K562 (cell line): ENCODE measurements at regions not wholly inside any gene's neighbourhood (a gene's known extent, or its start where the extent isn't known, plus 50 kb on each side); places are given as distances from the start of the nearest gene placed in this dataset.

Experiments used
- ATAC-seq: fragments of 200-7000 bp; cut with Tn5 transposase; 3 replicates; pipeline ENCODE4 v1.9.1; 2020; ENCODE audit warnings: moderate library complexity
- BruUV-seq: library from RNA; stranded (reverse); fragments of 400-500 nt; replicated peaks from 2 replicates; lab custom pipeline; 2021; lab: Mats Ljungman, UMichigan
- CTCF ChIA-PET: fragments of 300-600 bp; formaldehyde crosslinking; extraction: SDS; loops from one replicate; lab custom pipeline; 2021; ENCODE audit warnings: low intra/inter-chr PET ratio; lab: Yijun Ruan, JAX
- POLR2A ChIA-PET: fragments of 300-600, 350-650 bp; sonication (Branson Sonifier 250); formaldehyde crosslinking; extraction: SDS; loops from one replicate; lab custom pipeline; 2021; ENCODE audit warnings: antibody characterized with exemption, inconsistent platforms; lab: Yijun Ruan, JAX
- DNase-seq, 4 experiments: peaks; one replicate each; pipeline versions ENCODE4 v3.0.0 to v3.0.0-alpha.2; 2011 to 2018; ENCODE audit warnings: low spot score in 3 of 4, mixed read lengths in 3 of 4; ENCODE audit errors: extremely low read depth in 1 of 4
- FAIRE-seq: peaks from 2 replicates; lab custom pipeline; 2011; peaks lifted over from hg19 to GRCh38; lab: Jason Lieb, UNC
- H2AFZ ChIP-seq: 2 replicates; pipeline ENCODE4 v1.6.0; 2011; ENCODE audit warnings: low read depth, low read length, control low read depth, inconsistent platforms
- H3K27ac ChIP-seq: fragments of 200-600 bp; 3 replicates; pipeline ENCODE4 v1.8.0; 2011; ENCODE audit warnings: low read depth, mild to moderate bottlenecking, control low read depth, inconsistent platforms, low read length, moderate library complexity, mixed read lengths; ENCODE audit errors: extremely low read depth
- H3K27me3 ChIP-seq, 2 experiments: fragments of 300-600 bp in 1 of 2; 2 replicates in 1 of 2; 3 replicates in 1 of 2; pipeline versions ENCODE4 v1.6.0 to v1.8.0; 2011; ENCODE audit warnings: inconsistent platforms in 2 of 2, low read length in 2 of 2, mild to moderate bottlenecking in 1 of 2, mixed read lengths in 1 of 2, moderate library complexity in 1 of 2; ENCODE audit not compliant: control insufficient read depth in 2 of 2, insufficient read depth in 2 of 2
- H3K36me3 ChIP-seq: fragments of 300-600 bp; 3 replicates; pipeline ENCODE4 v1.8.0; 2011; ENCODE audit warnings: mild to moderate bottlenecking, low read length, inconsistent platforms; ENCODE audit not compliant: control insufficient read depth, insufficient read depth
- H3K4me1 ChIP-seq, 2 experiments: fragments of 200-600 bp in 1 of 2; replicated peaks in 1 of 2; 2 replicates in 1 of 2; 3 replicates in 1 of 2; pipeline versions ENCODE4 v1.5.1 to v1.8.0; 2011; ENCODE audit warnings: inconsistent platforms in 2 of 2, low read length in 2 of 2, mild to moderate bottlenecking in 1 of 2, mixed read lengths in 1 of 2, moderate library complexity in 1 of 2; ENCODE audit not compliant: control insufficient read depth in 2 of 2, insufficient read depth in 2 of 2
- H3K4me2 ChIP-seq: 2 replicates; pipeline ENCODE4 v1.6.1; 2011; ENCODE audit warnings: low read length, control low read depth, inconsistent platforms, mixed read lengths; ENCODE audit not compliant: insufficient read depth
- H3K4me3 ChIP-seq: fragments of 200-600 bp; sonication (generic), shearing (Covaris generic); 2 replicates; pipeline ENCODE4 v1.5.1; 2016; ENCODE audit warnings: control low read depth, inconsistent platforms
- H3K79me2 ChIP-seq: fragments of 200-600 bp; 3 replicates; pipeline ENCODE4 v1.8.0; 2011; ENCODE audit warnings: low read length, inconsistent platforms; ENCODE audit not compliant: control insufficient read depth, insufficient read depth
- H3K9ac ChIP-seq, 2 experiments: 2 replicates each; pipeline versions ENCODE4 v1.6.0 to v1.6.1; 2011; ENCODE audit warnings: low read depth in 2 of 2, low read length in 2 of 2, control low read depth in 1 of 2, inconsistent platforms in 1 of 2, mild to moderate bottlenecking in 1 of 2, mixed read lengths in 1 of 2; ENCODE audit not compliant: insufficient read depth in 1 of 2
- H3K9me1 ChIP-seq: one replicate; pipeline ENCODE4 v1.6.0; 2011; ENCODE audit warnings: inconsistent platforms, mild to moderate bottlenecking, low read length, moderate library complexity; ENCODE audit not compliant: control insufficient read depth, insufficient read depth
- H3K9me3 ChIP-seq: replicated peaks from 2 replicates; pipeline ENCODE4 v1.5.1; 2011; ENCODE audit warnings: low read depth, low read length, inconsistent platforms; ENCODE audit not compliant: control insufficient read depth, insufficient read depth
- H4K20me1 ChIP-seq: replicated peaks from 2 replicates; pipeline ENCODE4 v1.6.1; 2011; ENCODE audit warnings: low read length, inconsistent platforms, mixed read lengths; ENCODE audit not compliant: control insufficient read depth, insufficient read depth
- DPF2 ChIP-seq: fragments of 450-650 bp; IDR thresholded peaks from 2 replicates; pipeline ENCODE4 v1.6.1; 2016
- ETV5 ChIP-seq: sonication (generic); formaldehyde crosslinking; IDR thresholded peaks from 2 replicates; pipeline ENCODE4 v1.4.0; 2020; ENCODE audit warnings: low read depth, mild to moderate bottlenecking, missing genetic modification reagents
- FOSL1 ChIP-seq: fragments of 200-800 bp; sonication (Bioruptor generic); conservative IDR thresholded peaks from 2 replicates; pipeline ENCODE4 v1.6.1; 2016; ENCODE audit warnings: missing genetic modification characterization, missing compliant biosample characterization
- GATAD2A ChIP-seq: fragments of 450-650 bp; IDR thresholded peaks from 2 replicates; pipeline ENCODE4 v1.6.1; 2017
- HDGF ChIP-seq: fragments of 450-650 bp; IDR thresholded peaks from 2 replicates; pipeline ENCODE4 v1.6.1; 2016
- NR4A1 ChIP-seq, 2 experiments: fragments of 250-450 bp in 1 of 2; fragments of 450-650 bp in 1 of 2; sonication (Bioruptor Pico) in 1 of 2; IDR thresholded peaks; 2 replicates each; pipeline versions ENCODE4 v1.4.0 to v1.6.1; 2016 to 2020; ENCODE audit warnings: mild to moderate bottlenecking in 2 of 2, missing compliant biosample characterization in 1 of 2, missing genetic modification characterization in 1 of 2, moderate library complexity in 1 of 2
- PRPF4 ChIP-seq: fragments of 200-400 bp; formaldehyde crosslinking; IDR thresholded peaks from one replicate; pipeline ENCODE4 v1.6.1; 2017; ENCODE audit warnings: low read length, low read depth, mild to moderate bottlenecking; ENCODE audit not compliant: insufficient read depth, poor library complexity, severe bottlenecking
- RB1 ChIP-seq: fragments of 450-650 bp; IDR thresholded peaks from 2 replicates; pipeline ENCODE4 v1.6.1; 2017; ENCODE audit warnings: low read depth, mild to moderate bottlenecking
- SMARCA5 ChIP-seq: fragments of 450-650 bp; IDR thresholded peaks from 2 replicates; pipeline ENCODE4 v1.6.1; 2016
- TAF15 ChIP-seq: fragments of 200-400 bp; formaldehyde crosslinking; IDR thresholded peaks from 2 replicates; pipeline ENCODE4 v1.6.1; 2017; ENCODE audit warnings: mild to moderate bottlenecking, low read depth, low read length, moderate library complexity
- ZC3H4 ChIP-seq: sonication (generic); formaldehyde crosslinking; IDR thresholded peaks from 2 replicates; pipeline ENCODE4 v1.9.0; 2021; ENCODE audit warnings: missing genetic modification reagents, borderline replicate concordance
- ZNF197 ChIP-seq: fragments of 200-800 bp; sonication (Bioruptor generic); IDR thresholded peaks from 2 replicates; pipeline ENCODE4 v1.6.1; 2016; ENCODE audit warnings: low read depth, missing genetic modification characterization, missing compliant biosample characterization
- WGBS: fragments of 100-300 bp; shearing (Covaris generic); methylation state at CpG from one replicate; pipeline ENCODE4 v1.1.6; 2016; ENCODE audit warnings: low coverage, mixed read lengths; ENCODE audit not compliant: insufficient coverage; ENCODE audit errors: missing lambda C conversion rate; 5-methylcytosine and 5-hydroxymethylcytosine counted together
- in situ Hi-C: fragments of 300-500 bp; cut with MboI; formaldehyde crosslinking; loops from 4 replicates; pipeline ENCODE4 v1.15.0; 2018; ENCODE audit warnings: inconsistent platforms, mixed read lengths
- intact Hi-C: fragments of 100-400 bp; cut with micrococcal nuclease; formaldehyde crosslinking; loops from 2 replicates; pipeline ENCODE4 v1.14.2; 2022
- TF ChIP-seq, protein P1 (sequence below), 2 experiments: IDR thresholded peaks; 2 replicates each; pipeline ENCODE4 v1.6.1; 2012; ENCODE audit warnings: improper control_type of control experiment in 2 of 2, low read depth in 2 of 2, low read length in 2 of 2, borderline replicate concordance in 1 of 2
- TF ChIP-seq, protein P2 (sequence below): sonication (generic); formaldehyde crosslinking; IDR thresholded peaks from 2 replicates; pipeline ENCODE4 v1.8.0; 2022; ENCODE audit warnings: mild to moderate bottlenecking, missing genetic modification reagents
- TF ChIP-seq, protein P3 (sequence below): fragments of 250-450 bp; sonication (Bioruptor Pico); IDR thresholded peaks from 2 replicates; pipeline ENCODE4 v1.8.0; 2021; ENCODE audit warnings: mild to moderate bottlenecking, moderate library complexity
- TF ChIP-seq, protein P4 (sequence below), 3 experiments: fragments of 200-800 bp in 1 of 3; sonication (Bioruptor generic) in 1 of 3; sonication (generic) in 1 of 3; formaldehyde crosslinking in 1 of 3; IDR thresholded peaks; 2 replicates each; pipeline versions ENCODE4 v1.6.1 to v1.8.0; 2016 to 2022; ENCODE audit warnings: mild to moderate bottlenecking in 2 of 3, missing compliant biosample characterization in 2 of 3, missing genetic modification characterization in 2 of 3, missing genetic modification reagents in 1 of 3
- TF ChIP-seq, protein P5 (sequence below): sonication (generic); formaldehyde crosslinking; IDR thresholded peaks from 2 replicates; pipeline ENCODE4 v1.8.1; 2022; ENCODE audit warnings: missing genetic modification reagents

DNA sequence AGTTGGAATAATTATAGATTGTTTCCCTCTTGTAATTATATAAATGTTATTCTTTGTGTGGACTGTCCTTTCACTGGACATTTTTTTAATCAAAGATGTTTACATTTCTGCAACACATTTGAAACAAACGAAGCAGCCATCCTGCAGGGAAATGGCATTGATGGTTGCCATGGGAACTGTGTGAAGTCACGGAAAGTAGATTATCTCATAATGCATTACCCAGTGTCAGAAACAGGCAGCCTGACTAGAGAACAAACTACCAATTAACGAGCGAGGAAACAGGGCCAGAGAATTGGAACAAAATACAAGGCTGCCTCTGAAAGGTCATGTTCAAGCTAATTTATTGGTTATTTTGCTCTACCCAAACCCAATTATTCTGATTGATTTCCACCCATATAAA is 96.9 kb upstream of the LARGE1 start:
- TF ChIP-seq DPF2 (no peak), SMARCA5 (no peak), FOSL1 (tag) (no peak), TAF15 (no peak), GATAD2A (no peak), NR4A1 (CRISPR knock-in tag; IDR thresholded peaks at IDR 0.05) (no peak), NR4A1 (tag; IDR thresholded peaks at IDR 0.05) (no peak), ZC3H4 (CRISPR knock-in tag) (no peak), ETV5 (no peak), RB1 (no peak), ZNF197 (CRISPR knock-in tag) (no peak), PRPF4 (no peak), HDGF (no peak)
- TF ChIP-seq, protein P1, sequence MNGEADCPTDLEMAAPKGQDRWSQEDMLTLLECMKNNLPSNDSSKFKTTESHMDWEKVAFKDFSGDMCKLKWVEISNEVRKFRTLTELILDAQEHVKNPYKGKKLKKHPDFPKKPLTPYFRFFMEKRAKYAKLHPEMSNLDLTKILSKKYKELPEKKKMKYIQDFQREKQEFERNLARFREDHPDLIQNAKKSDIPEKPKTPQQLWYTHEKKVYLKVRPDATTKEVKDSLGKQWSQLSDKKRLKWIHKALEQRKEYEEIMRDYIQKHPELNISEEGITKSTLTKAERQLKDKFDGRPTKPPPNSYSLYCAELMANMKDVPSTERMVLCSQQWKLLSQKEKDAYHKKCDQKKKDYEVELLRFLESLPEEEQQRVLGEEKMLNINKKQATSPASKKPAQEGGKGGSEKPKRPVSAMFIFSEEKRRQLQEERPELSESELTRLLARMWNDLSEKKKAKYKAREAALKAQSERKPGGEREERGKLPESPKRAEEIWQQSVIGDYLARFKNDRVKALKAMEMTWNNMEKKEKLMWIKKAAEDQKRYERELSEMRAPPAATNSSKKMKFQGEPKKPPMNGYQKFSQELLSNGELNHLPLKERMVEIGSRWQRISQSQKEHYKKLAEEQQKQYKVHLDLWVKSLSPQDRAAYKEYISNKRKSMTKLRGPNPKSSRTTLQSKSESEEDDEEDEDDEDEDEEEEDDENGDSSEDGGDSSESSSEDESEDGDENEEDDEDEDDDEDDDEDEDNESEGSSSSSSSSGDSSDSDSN (IDR thresholded peaks at IDR 0.05; ENCODE audit: borderline replicate concordance in 1 of 2, low read depth in 2 of 2, low read length in 2 of 2) = no peak
- TF ChIP-seq, protein P2, sequence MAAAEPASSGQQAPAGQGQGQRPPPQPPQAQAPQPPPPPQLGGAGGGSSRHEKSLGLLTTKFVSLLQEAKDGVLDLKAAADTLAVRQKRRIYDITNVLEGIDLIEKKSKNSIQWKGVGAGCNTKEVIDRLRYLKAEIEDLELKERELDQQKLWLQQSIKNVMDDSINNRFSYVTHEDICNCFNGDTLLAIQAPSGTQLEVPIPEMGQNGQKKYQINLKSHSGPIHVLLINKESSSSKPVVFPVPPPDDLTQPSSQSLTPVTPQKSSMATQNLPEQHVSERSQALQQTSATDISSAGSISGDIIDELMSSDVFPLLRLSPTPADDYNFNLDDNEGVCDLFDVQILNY = no peak
- TF ChIP-seq, protein P3, sequence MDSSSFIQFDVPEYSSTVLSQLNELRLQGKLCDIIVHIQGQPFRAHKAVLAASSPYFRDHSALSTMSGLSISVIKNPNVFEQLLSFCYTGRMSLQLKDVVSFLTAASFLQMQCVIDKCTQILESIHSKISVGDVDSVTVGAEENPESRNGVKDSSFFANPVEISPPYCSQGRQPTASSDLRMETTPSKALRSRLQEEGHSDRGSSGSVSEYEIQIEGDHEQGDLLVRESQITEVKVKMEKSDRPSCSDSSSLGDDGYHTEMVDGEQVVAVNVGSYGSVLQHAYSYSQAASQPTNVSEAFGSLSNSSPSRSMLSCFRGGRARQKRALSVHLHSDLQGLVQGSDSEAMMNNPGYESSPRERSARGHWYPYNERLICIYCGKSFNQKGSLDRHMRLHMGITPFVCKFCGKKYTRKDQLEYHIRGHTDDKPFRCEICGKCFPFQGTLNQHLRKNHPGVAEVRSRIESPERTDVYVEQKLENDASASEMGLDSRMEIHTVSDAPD (CRISPR knock-in tag) = no peak
- TF ChIP-seq, protein P4, sequence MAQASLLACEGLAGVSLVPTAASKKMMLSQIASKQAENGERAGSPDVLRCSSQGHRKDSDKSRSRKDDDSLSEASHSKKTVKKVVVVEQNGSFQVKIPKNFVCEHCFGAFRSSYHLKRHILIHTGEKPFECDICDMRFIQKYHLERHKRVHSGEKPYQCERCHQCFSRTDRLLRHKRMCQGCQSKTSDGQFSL (CRISPR knock-in tag; IDR thresholded peaks at IDR 0.05) = no peak
- TF ChIP-seq, protein P4 (tag; IDR thresholded peaks at IDR 0.05) = no peak
- TF ChIP-seq, protein P5, sequence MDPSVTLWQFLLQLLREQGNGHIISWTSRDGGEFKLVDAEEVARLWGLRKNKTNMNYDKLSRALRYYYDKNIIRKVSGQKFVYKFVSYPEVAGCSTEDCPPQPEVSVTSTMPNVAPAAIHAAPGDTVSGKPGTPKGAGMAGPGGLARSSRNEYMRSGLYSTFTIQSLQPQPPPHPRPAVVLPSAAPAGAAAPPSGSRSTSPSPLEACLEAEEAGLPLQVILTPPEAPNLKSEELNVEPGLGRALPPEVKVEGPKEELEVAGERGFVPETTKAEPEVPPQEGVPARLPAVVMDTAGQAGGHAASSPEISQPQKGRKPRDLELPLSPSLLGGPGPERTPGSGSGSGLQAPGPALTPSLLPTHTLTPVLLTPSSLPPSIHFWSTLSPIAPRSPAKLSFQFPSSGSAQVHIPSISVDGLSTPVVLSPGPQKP = no peak
- FAIRE-seq (no peak), DNase-seq (no peak), ATAC-seq (no peak)
- 0% methylated on average over 4 of the region's 4 CpGs for whole genome bisulfite sequencing
- H3K9ac ChIP-seq = no peak overlapping the region
- in situ Hi-C loops = no loop called here
- H3K36me3 ChIP-seq = no peaks in the 10 kb centered on the region
- H3K9me3 ChIP-seq = no peaks in the 10 kb centered on the region
- intact Hi-C loops = no loop called here
- no peaks in the 10 kb centered on the region for H3K79me2 ChIP-seq
- POLR2A ChIA-PET = no interaction called here
- H3K4me3 ChIP-seq = no peak overlapping the region
- no peaks in the 10 kb centered on the region for H3K27me3 ChIP-seq
- no TSS peak for BruUV-seq
- no peaks in the 10 kb centered on the region for H3K9me1 ChIP-seq
- no peak overlapping the region for H2AFZ ChIP-seq
- H3K4me2 ChIP-seq = no peak overlapping the region
- H4K20me1 ChIP-seq = no peaks in the 10 kb centered on the region
- no peaks in the 10 kb centered on the region for H3K4me1 ChIP-seq
- CTCF ChIA-PET = no interaction called here
- H3K27ac ChIP-seq = no peak overlapping the region
